CD4-positive, alpha-beta memory T cell (primary cell): ENCODE measurements at regions not wholly inside any gene's neighbourhood (a gene's known extent, or its start where the extent isn't known, plus 50 kb on each side); places are given as distances from the start of the nearest gene placed in this dataset.

Source experiments
- CTCF ChIA-PET: fragments of 350-600 bp; sonication (Branson Sonifier 250); formaldehyde crosslinking; loops from one replicate; lab custom pipeline; 2021; ENCODE audit warnings: inconsistent platforms; ENCODE audit not compliant: partially characterized antibody; lab: Charles Lee
- POLR2A ChIA-PET: fragments of 350-600 bp; sonication (Branson Sonifier 250); formaldehyde crosslinking; loops from one replicate; lab custom pipeline; 2021; ENCODE audit not compliant: partially characterized antibody; lab: Charles Lee
- DNase-seq, 5 donors: peaks; one replicate each; pipeline versions ENCODE4 v3.0.0 to v3.0.0-alpha.2; 2020 to 2022; ENCODE audit warnings: mixed read lengths in 1 of 5
- H3K27ac ChIP-seq: one replicate; pipeline ENCODE4 v1.7.0; 2013; ENCODE audit warnings: low read depth, low read length
- H3K27me3 ChIP-seq: 2 replicates; pipeline ENCODE4 v1.7.0; 2013; ENCODE audit warnings: mild to moderate bottlenecking, low read length, moderate library complexity; ENCODE audit not compliant: insufficient read depth
- H3K36me3 ChIP-seq: 2 replicates; pipeline ENCODE4 v1.7.0; 2013; ENCODE audit warnings: mild to moderate bottlenecking, low read length, moderate library complexity; ENCODE audit not compliant: insufficient read depth
- H3K4me1 ChIP-seq: 2 replicates; pipeline ENCODE4 v1.7.0; 2013; ENCODE audit warnings: mild to moderate bottlenecking, low read length, moderate library complexity; ENCODE audit not compliant: insufficient read depth
- H3K4me3 ChIP-seq, 2 donors: one replicate each; pipeline ENCODE4 v1.7.0; 2013; ENCODE audit warnings: low read length in 2 of 2, mild to moderate bottlenecking in 1 of 2
- H3K9me3 ChIP-seq, 2 donors: one replicate each; pipeline ENCODE4 v1.7.0; 2013; ENCODE audit warnings: low read length in 2 of 2, control low read depth in 1 of 2; ENCODE audit not compliant: control insufficient read depth in 1 of 2
- H3K27ac Mint-ChIP-seq, 7 donors: one replicate each; pipeline ENCODE4 v1.8.0; 2020 to 2021; ENCODE audit warnings: mixed read lengths in 7 of 7, mild to moderate bottlenecking in 6 of 7, inconsistent platforms in 3 of 7, moderate library complexity in 3 of 7
- H3K27me3 Mint-ChIP-seq, 2 donors: one replicate each; pipeline ENCODE4 v1.8.0; 2020 to 2021; ENCODE audit warnings: mixed read lengths in 2 of 2
- H3K36me3 Mint-ChIP-seq, 2 donors: one replicate each; pipeline ENCODE4 v1.8.0; 2020 to 2021; ENCODE audit warnings: mixed read lengths in 2 of 2, inconsistent platforms in 1 of 2, mild to moderate bottlenecking in 1 of 2
- H3K4me1 Mint-ChIP-seq, 4 donors: one replicate each; pipeline ENCODE4 v1.8.0; 2020 to 2021; ENCODE audit warnings: mixed read lengths in 4 of 4, mild to moderate bottlenecking in 1 of 4
- H3K4me3 Mint-ChIP-seq, 8 donors: one replicate each; pipeline ENCODE4 v1.8.0; 2020 to 2021; ENCODE audit warnings: mixed read lengths in 8 of 8, mild to moderate bottlenecking in 7 of 8, moderate library complexity in 6 of 8, inconsistent platforms in 3 of 8
- H3K9me3 Mint-ChIP-seq, 8 donors: one replicate each; pipeline ENCODE4 v1.8.0; 2020 to 2021; ENCODE audit warnings: mixed read lengths in 8 of 8, mild to moderate bottlenecking in 5 of 8, inconsistent platforms in 3 of 8, moderate library complexity in 1 of 8
- intact Hi-C: fragments of 100-400 bp; cut with micrococcal nuclease; formaldehyde crosslinking; loops from one replicate; pipeline ENCODE4 v1.15.1; 2023

DNA sequence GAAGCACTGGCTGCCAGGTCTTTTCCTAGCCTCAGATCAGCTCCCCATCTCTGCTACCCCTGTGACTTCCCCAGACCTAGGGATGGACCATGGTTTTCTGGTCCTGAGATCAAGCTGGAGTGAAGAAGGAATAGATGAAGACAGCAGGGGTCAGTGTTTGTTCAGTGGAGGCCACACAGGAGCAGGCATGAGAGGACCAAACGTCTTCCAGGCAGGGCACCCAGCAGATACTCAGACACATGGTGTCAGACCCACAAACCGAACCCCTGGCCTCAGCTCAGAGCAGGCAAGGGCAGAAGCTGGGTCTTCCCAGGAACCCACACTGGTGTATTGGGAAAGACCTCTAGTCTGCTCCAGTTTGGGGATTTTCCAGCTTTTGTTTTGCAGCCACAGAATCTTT lies 189.7 kb downstream of the IRX5 start:
- Mint-ChIP-seq H3K27me3 (no peaks in the 10 kb centered on the region), H3K36me3 (no peaks in the 10 kb centered on the region), H3K27ac (no peak overlapping the region), H3K9me3 (peaks cover 0 to 6% (median 3%) of the 10 kb centered on the region in 8 donors), H3K4me1 (no peaks in the 10 kb centered on the region), H3K4me3 (no peak overlapping the region)
- Histone ChIP-seq H3K9me3 (no peaks in the 10 kb centered on the region), H3K27ac (no peak overlapping the region), H3K36me3 (no peaks in the 10 kb centered on the region), H3K4me3 (no peak overlapping the region), H3K4me1 (no peaks in the 10 kb centered on the region), H3K27me3 (no peaks in the 10 kb centered on the region)
- ChIA-PET POLR2A (no interaction called here), CTCF (no interaction called here)
- DNase-seq: no peak
- intact Hi-C loops: no loop called here

DNA sequence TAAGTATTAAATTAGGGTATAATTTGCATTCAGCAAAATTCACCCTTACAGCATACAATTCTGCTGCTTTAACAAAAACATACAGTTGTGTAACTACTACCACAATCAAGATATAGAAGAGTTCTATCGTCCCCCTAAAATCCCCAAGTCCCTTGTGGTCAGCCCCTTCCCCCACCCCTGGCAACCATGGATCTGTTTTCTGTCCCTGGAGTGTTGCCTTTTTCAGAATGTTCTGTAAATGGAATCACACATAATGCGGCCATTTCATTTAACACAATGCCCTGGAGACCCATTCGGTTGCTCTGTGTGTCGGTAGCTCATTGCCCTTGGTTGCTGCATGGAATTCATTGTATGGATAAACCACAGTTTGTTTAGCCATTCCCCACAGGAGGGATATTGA lies 190.2 kb downstream of the IRX5 start:
- no peak overlapping the region for H3K27ac Mint-ChIP-seq
- no peaks in the 10 kb centered on the region for H3K36me3 Mint-ChIP-seq
- H3K36me3 ChIP-seq: no peaks in the 10 kb centered on the region
- H3K9me3 ChIP-seq: no peaks in the 10 kb centered on the region
- H3K4me3 ChIP-seq: no peak overlapping the region
- intact Hi-C loops: no loop called here
- peaks cover 0 to 2% of the 10 kb centered on the region in 2 donors for H3K27me3 Mint-ChIP-seq
- ChIA-PET CTCF (no interaction called here), POLR2A (no interaction called here)
- DNase-seq: no peak
- H3K27me3 ChIP-seq: no peaks in the 10 kb centered on the region
- peaks cover 0 to 6% (median 3%) of the 10 kb centered on the region in 8 donors for H3K9me3 Mint-ChIP-seq
- no peaks in the 10 kb centered on the region for H3K4me1 ChIP-seq
- no peaks in the 10 kb centered on the region for H3K4me1 Mint-ChIP-seq
- no peak overlapping the region for H3K4me3 Mint-ChIP-seq
- H3K27ac ChIP-seq: no peak overlapping the region

DNA sequence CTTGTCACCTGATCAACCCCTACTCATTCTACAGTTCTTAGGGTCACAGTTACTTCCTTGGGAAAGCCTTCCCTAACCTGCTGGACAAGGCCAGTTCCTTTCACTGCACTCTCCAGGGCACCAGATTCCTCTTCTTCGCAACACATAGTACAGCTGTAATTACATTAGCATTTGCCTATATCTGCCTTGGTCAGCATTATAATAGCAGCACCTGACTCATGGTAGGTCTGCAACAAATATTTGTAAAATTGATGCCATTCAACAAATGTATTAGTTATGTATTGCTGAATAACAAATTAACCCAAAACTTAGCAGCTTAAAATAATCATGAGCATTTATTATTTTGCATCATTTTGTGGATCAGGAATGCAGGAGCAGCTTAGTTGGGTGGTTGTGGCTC lies 193.0 kb downstream of the IRX5 start:
- intact Hi-C loops: no loop called here
- H3K9me3 Mint-ChIP-seq: peaks cover 0 to 6% (median 3%) of the 10 kb centered on the region in 8 donors
- Histone ChIP-seq H3K27me3 (no peaks in the 10 kb centered on the region), H3K4me3 (no peak overlapping the region), H3K9me3 (no peaks in the 10 kb centered on the region), H3K4me1 (no peaks in the 10 kb centered on the region), H3K36me3 (no peaks in the 10 kb centered on the region), H3K27ac (no peak overlapping the region)
- no peak overlapping the region for H3K4me3 Mint-ChIP-seq
- no peaks in the 10 kb centered on the region for H3K36me3 Mint-ChIP-seq
- H3K4me1 Mint-ChIP-seq: no peaks in the 10 kb centered on the region
- ChIA-PET CTCF (no interaction called here), POLR2A (no interaction called here)
- no peak overlapping the region for H3K27ac Mint-ChIP-seq
- H3K27me3 Mint-ChIP-seq: peaks cover 0 to 2% of the 10 kb centered on the region in 2 donors
- DNase-seq: no peak

DNA sequence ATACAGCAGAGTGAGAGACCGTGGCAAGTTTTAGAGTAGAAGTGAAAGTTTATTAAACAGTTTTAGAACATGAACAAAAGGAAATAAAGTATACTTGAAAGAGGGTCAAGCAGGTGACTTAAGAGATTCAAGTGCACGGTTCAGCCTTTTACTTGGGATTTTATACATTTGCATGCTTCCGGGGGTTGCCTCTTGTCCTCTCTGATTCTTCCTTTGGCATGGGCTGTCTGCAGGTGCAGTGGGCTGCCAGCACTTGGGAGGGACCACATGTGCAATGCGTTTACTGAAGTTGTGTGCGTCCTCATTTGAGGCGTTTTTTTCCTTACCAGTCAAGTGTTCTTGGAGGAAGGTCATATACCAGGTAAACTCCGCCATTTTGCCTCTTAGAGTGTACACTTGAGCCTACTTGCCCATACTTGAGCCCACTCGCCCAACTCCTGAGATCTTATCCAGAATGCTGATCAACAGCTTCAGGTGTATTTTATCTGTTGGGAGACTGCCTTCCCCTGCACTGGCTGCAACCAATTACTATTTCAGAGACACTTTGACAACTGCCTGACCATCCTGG lies 195.2 kb downstream of the IRX5 start:
- intact Hi-C loops: no loop called here

DNA sequence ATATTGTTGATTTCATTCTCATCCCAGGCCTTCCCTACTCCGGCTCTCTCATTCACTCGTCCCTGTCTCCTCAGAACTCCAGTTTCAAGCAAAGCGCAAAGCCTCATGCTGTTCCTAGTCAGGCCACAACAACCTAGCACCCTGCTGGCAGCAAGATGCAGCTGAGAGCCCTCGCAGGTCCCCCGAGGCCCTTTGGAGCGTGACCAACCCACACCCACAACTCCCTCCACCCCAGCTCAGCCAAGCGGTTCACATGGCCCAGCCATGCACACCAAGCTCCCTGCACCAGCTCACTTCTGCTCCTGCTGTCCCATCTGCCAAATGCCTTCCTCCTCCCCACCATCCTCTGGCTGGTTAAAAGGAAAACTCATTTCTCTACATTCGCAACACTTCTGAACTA lies 195.8 kb downstream of the IRX5 start:
- H3K36me3 ChIP-seq: no peaks in the 10 kb centered on the region
- H3K27me3 Mint-ChIP-seq: peaks cover 0 to 2% of the 10 kb centered on the region in 2 donors
- intact Hi-C loops: no loop called here
- H3K9me3 ChIP-seq: no peaks in the 10 kb centered on the region
- no peaks in the 10 kb centered on the region for H3K27me3 ChIP-seq
- no peaks in the 10 kb centered on the region for H3K36me3 Mint-ChIP-seq
- H3K4me3 Mint-ChIP-seq: no peak overlapping the region
- no peak overlapping the region for H3K27ac ChIP-seq
- H3K4me1 ChIP-seq: no peaks in the 10 kb centered on the region
- ChIA-PET POLR2A (no interaction called here), CTCF (no interaction called here)
- DNase-seq: no peak
- no peaks in the 10 kb centered on the region for H3K4me1 Mint-ChIP-seq
- no peak overlapping the region for H3K4me3 ChIP-seq
- peaks cover 0 to 6% (median 3%) of the 10 kb centered on the region in 8 donors for H3K9me3 Mint-ChIP-seq
- no peak overlapping the region for H3K27ac Mint-ChIP-seq

More for the DNA sequence above, 195.2 kb downstream of the IRX5 start:
- DNase-seq: no peak
- no peak overlapping the region for H3K27ac Mint-ChIP-seq
- no peaks in the 10 kb centered on the region for H3K27me3 ChIP-seq
- no peak overlapping the region for H3K27ac ChIP-seq
- H3K36me3 ChIP-seq: no peaks in the 10 kb centered on the region
- H3K9me3 ChIP-seq: no peaks in the 10 kb centered on the region
- ChIA-PET POLR2A (no interaction called here), CTCF (no interaction called here)
- H3K27me3 Mint-ChIP-seq: peaks cover 0 to 2% of the 10 kb centered on the region in 2 donors
- no peak overlapping the region for H3K4me3 ChIP-seq
- no peaks in the 10 kb centered on the region for H3K36me3 Mint-ChIP-seq
- H3K9me3 Mint-ChIP-seq: peaks cover 0 to 6% (median 3%) of the 10 kb centered on the region in 8 donors
- no peak overlapping the region for H3K4me3 Mint-ChIP-seq
- no peaks in the 10 kb centered on the region for H3K4me1 ChIP-seq
- H3K4me1 Mint-ChIP-seq: no peaks in the 10 kb centered on the region

DNA sequence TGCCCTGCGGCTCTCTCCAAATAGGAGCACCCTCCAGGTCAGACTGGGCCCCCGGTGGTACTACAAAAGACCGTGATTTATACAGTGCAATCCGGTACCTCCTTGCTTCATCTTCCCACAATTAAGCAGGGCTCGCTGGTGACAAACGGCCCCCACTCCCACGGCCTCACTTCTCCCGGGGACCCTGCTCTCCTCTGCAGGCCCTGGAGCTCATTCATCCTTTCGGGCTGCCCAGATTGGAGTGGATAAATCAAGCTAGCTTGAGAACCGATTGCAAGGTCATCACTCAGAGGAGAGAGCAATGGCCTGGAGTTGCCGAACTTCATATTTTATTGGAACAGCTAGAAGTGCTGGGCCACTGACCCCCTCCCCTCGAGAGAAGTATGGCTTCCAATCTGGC lies 193.5 kb upstream of the IRX6 start:
- Mint-ChIP-seq H3K4me1 (no peaks in the 10 kb centered on the region), H3K27ac (no peak overlapping the region), H3K9me3 (peaks cover 0 to 3% (median 0%) of the 10 kb centered on the region in 8 donors), H3K27me3 (peaks cover 0 to 2% of the 10 kb centered on the region in 2 donors), H3K36me3 (no peaks in the 10 kb centered on the region), H3K4me3 (no peak overlapping the region)
- no peak for DNase-seq
- Histone ChIP-seq H3K27ac (no peak overlapping the region), H3K36me3 (no peaks in the 10 kb centered on the region), H3K4me1 (no peaks in the 10 kb centered on the region), H3K9me3 (no peaks in the 10 kb centered on the region), H3K4me3 (no peak overlapping the region), H3K27me3 (no peaks in the 10 kb centered on the region)
- intact Hi-C loops: no loop called here
- ChIA-PET CTCF (no interaction called here), POLR2A (no interaction called here)

DNA sequence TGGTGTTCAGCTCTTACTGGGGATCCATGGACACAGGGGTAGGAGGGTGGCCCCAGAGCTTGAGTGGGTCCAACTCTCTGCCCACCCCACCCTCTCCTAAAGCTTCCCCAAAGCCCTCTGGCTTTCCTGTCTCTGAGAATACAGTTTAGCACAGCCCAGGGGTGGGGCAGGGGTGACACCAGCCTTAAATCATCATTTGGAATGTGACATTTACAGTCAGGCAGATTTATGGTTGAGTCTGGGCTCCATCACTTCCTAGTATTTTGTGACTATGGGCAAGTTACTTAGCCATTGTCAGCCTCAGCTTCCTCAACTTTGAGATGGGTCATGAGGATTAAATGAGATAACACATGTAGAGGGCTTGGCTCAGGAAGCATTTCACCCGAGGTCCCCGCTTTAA lies 193.1 kb upstream of the IRX6 start:
- H3K9me3 ChIP-seq: no peaks in the 10 kb centered on the region
- Mint-ChIP-seq H3K4me1 (no peaks in the 10 kb centered on the region), H3K9me3 (peaks cover 0 to 3% (median 0%) of the 10 kb centered on the region in 8 donors), H3K27ac (peak overlapping the region in 1 of 7 donors; percentile 6), H3K4me3 (no peak overlapping the region), H3K36me3 (no peaks in the 10 kb centered on the region), H3K27me3 (no peaks in the 10 kb centered on the region)
- H3K27ac ChIP-seq: no peak overlapping the region
- H3K4me3 ChIP-seq: no peak overlapping the region
- no peaks in the 10 kb centered on the region for H3K27me3 ChIP-seq
- no peaks in the 10 kb centered on the region for H3K4me1 ChIP-seq
- POLR2A ChIA-PET: no interaction called here
- H3K36me3 ChIP-seq: no peaks in the 10 kb centered on the region
- intact Hi-C loops: no loop called here
- CTCF ChIA-PET: no interaction called here
- DNase-seq: no peak

DNA sequence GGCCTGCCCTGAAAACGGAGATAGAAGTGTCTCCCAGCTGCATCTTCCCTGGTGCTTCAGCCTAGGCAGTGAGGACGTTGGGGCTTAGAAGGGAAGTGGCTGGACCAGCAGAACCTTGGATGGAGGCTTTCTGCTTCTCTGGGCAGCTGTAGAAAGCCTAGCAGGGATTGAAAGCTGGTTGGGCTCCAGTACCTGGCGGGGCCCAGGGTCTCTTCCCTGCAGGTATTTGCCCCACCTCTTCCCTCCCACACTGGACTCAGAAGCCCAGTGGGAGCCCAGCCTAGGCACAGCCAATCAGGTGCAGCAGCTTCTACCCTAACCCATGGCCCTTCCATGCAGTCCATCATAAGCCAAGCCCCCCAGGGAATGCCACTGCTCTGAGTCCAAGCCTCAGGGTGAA lies 190.3 kb upstream of the IRX6 start:
- ChIA-PET POLR2A (no interaction called here), CTCF (no interaction called here)
- Mint-ChIP-seq H3K4me3 (no peak overlapping the region), H3K36me3 (no peaks in the 10 kb centered on the region), H3K9me3 (peaks cover 0 to 3% (median 0%) of the 10 kb centered on the region in 8 donors), H3K4me1 (no peaks in the 10 kb centered on the region), H3K27me3 (no peaks in the 10 kb centered on the region), H3K27ac (no peak overlapping the region)
- H3K27me3 ChIP-seq: no peaks in the 10 kb centered on the region
- H3K36me3 ChIP-seq: no peaks in the 10 kb centered on the region
- no peaks in the 10 kb centered on the region for H3K9me3 ChIP-seq
- DNase-seq: no peak
- intact Hi-C loops: no loop called here
- H3K4me3 ChIP-seq: no peak overlapping the region
- H3K4me1 ChIP-seq: no peaks in the 10 kb centered on the region
- H3K27ac ChIP-seq: no peak overlapping the region
